K562 (cell line): ENCODE measurements at regions not wholly inside any gene's neighbourhood (a gene's known extent, or its start where the extent isn't known, plus 50 kb on each side); places are given as distances from the start of the nearest gene placed in this dataset.

Source experiments
- ATAC-seq: fragments of 200-7000 bp; cut with Tn5 transposase; 3 replicates; pipeline ENCODE4 v1.9.1; 2020; ENCODE audit warnings: moderate library complexity
- BruUV-seq: library from RNA; stranded (reverse); fragments of 400-500 nt; replicated peaks from 2 replicates; lab custom pipeline; 2021; lab: Mats Ljungman, UMichigan
- CTCF ChIA-PET: fragments of 300-600 bp; formaldehyde crosslinking; extraction: SDS; loops from one replicate; lab custom pipeline; 2021; ENCODE audit warnings: low intra/inter-chr PET ratio; lab: Yijun Ruan, JAX
- POLR2A ChIA-PET: fragments of 300-600, 350-650 bp; sonication (Branson Sonifier 250); formaldehyde crosslinking; extraction: SDS; loops from one replicate; lab custom pipeline; 2021; ENCODE audit warnings: antibody characterized with exemption, inconsistent platforms; lab: Yijun Ruan, JAX
- DNase-seq, 4 experiments: peaks; one replicate each; pipeline versions ENCODE4 v3.0.0 to v3.0.0-alpha.2; 2011 to 2018; ENCODE audit warnings: low spot score in 3 of 4, mixed read lengths in 3 of 4; ENCODE audit errors: extremely low read depth in 1 of 4
- FAIRE-seq: peaks from 2 replicates; lab custom pipeline; 2011; peaks lifted over from hg19 to GRCh38; lab: Jason Lieb, UNC
- H2AFZ ChIP-seq: 2 replicates; pipeline ENCODE4 v1.6.0; 2011; ENCODE audit warnings: low read depth, low read length, control low read depth, inconsistent platforms
- H3K27ac ChIP-seq: fragments of 200-600 bp; 3 replicates; pipeline ENCODE4 v1.8.0; 2011; ENCODE audit warnings: low read depth, mild to moderate bottlenecking, control low read depth, inconsistent platforms, low read length, moderate library complexity, mixed read lengths; ENCODE audit errors: extremely low read depth
- H3K27me3 ChIP-seq, 2 experiments: fragments of 300-600 bp in 1 of 2; 2 replicates in 1 of 2; 3 replicates in 1 of 2; pipeline versions ENCODE4 v1.6.0 to v1.8.0; 2011; ENCODE audit warnings: inconsistent platforms in 2 of 2, low read length in 2 of 2, mild to moderate bottlenecking in 1 of 2, mixed read lengths in 1 of 2, moderate library complexity in 1 of 2; ENCODE audit not compliant: control insufficient read depth in 2 of 2, insufficient read depth in 2 of 2
- H3K36me3 ChIP-seq: fragments of 300-600 bp; 3 replicates; pipeline ENCODE4 v1.8.0; 2011; ENCODE audit warnings: mild to moderate bottlenecking, low read length, inconsistent platforms; ENCODE audit not compliant: control insufficient read depth, insufficient read depth
- H3K4me1 ChIP-seq, 2 experiments: fragments of 200-600 bp in 1 of 2; replicated peaks in 1 of 2; 2 replicates in 1 of 2; 3 replicates in 1 of 2; pipeline versions ENCODE4 v1.5.1 to v1.8.0; 2011; ENCODE audit warnings: inconsistent platforms in 2 of 2, low read length in 2 of 2, mild to moderate bottlenecking in 1 of 2, mixed read lengths in 1 of 2, moderate library complexity in 1 of 2; ENCODE audit not compliant: control insufficient read depth in 2 of 2, insufficient read depth in 2 of 2
- H3K4me2 ChIP-seq: 2 replicates; pipeline ENCODE4 v1.6.1; 2011; ENCODE audit warnings: low read length, control low read depth, inconsistent platforms, mixed read lengths; ENCODE audit not compliant: insufficient read depth
- H3K4me3 ChIP-seq: fragments of 200-600 bp; sonication (generic), shearing (Covaris generic); 2 replicates; pipeline ENCODE4 v1.5.1; 2016; ENCODE audit warnings: control low read depth, inconsistent platforms
- H3K79me2 ChIP-seq: fragments of 200-600 bp; 3 replicates; pipeline ENCODE4 v1.8.0; 2011; ENCODE audit warnings: low read length, inconsistent platforms; ENCODE audit not compliant: control insufficient read depth, insufficient read depth
- H3K9ac ChIP-seq, 2 experiments: 2 replicates each; pipeline versions ENCODE4 v1.6.0 to v1.6.1; 2011; ENCODE audit warnings: low read depth in 2 of 2, low read length in 2 of 2, control low read depth in 1 of 2, inconsistent platforms in 1 of 2, mild to moderate bottlenecking in 1 of 2, mixed read lengths in 1 of 2; ENCODE audit not compliant: insufficient read depth in 1 of 2
- H3K9me1 ChIP-seq: one replicate; pipeline ENCODE4 v1.6.0; 2011; ENCODE audit warnings: inconsistent platforms, mild to moderate bottlenecking, low read length, moderate library complexity; ENCODE audit not compliant: control insufficient read depth, insufficient read depth
- H3K9me3 ChIP-seq: replicated peaks from 2 replicates; pipeline ENCODE4 v1.5.1; 2011; ENCODE audit warnings: low read depth, low read length, inconsistent platforms; ENCODE audit not compliant: control insufficient read depth, insufficient read depth
- H4K20me1 ChIP-seq: replicated peaks from 2 replicates; pipeline ENCODE4 v1.6.1; 2011; ENCODE audit warnings: low read length, inconsistent platforms, mixed read lengths; ENCODE audit not compliant: control insufficient read depth, insufficient read depth
- KLF10 ChIP-seq: fragments of 250-450 bp; sonication (Bioruptor Pico); IDR thresholded peaks from 2 replicates; pipeline ENCODE4 v1.6.1; 2021; ENCODE audit warnings: matching md5 sums
- SAFB ChIP-seq: fragments of 200-400 bp; formaldehyde crosslinking; IDR thresholded peaks from 2 replicates; pipeline ENCODE4 v1.6.1; 2017; ENCODE audit warnings: low read depth, low read length, borderline replicate concordance
- SRF ChIP-seq, 2 experiments: fragments of 250-450, 450-650 bp in 1 of 2; sonication (Bioruptor Pico) in 1 of 2; sonication (generic) in 1 of 2; formaldehyde crosslinking; IDR thresholded peaks; 2 replicates each; pipeline versions ENCODE4 v1.5.0 to v1.5.1; 2020 to 2022; ENCODE audit warnings: mild to moderate bottlenecking in 1 of 2, missing genetic modification reagents in 1 of 2
- U2AF2 ChIP-seq: fragments of 200-400 bp; formaldehyde crosslinking; optimal IDR thresholded peaks from 2 replicates; pipeline ENCODE3; 2017; ENCODE audit warnings: low read depth, mild to moderate bottlenecking, low read length
- ZFP36 ChIP-seq: fragments of 150-350 bp; IDR thresholded peaks from 2 replicates; pipeline ENCODE4 v1.6.1; 2018; ENCODE audit warnings: low read length, low read depth; ENCODE audit not compliant: partially characterized antibody
- ZNF212 ChIP-seq: fragments of 450-650 bp; formaldehyde crosslinking; IDR thresholded peaks from 2 replicates; pipeline ENCODE4 v1.4.0; 2020; ENCODE audit warnings: mild to moderate bottlenecking
- ZSCAN32 ChIP-seq: fragments of 450-650 bp; formaldehyde crosslinking; IDR thresholded peaks from 2 replicates; pipeline ENCODE4 v1.4.0; 2020; ENCODE audit warnings: mild to moderate bottlenecking, moderate library complexity
- WGBS: fragments of 100-300 bp; shearing (Covaris generic); methylation state at CpG from one replicate; pipeline ENCODE4 v1.1.6; 2016; ENCODE audit warnings: low coverage, mixed read lengths; ENCODE audit not compliant: insufficient coverage; ENCODE audit errors: missing lambda C conversion rate; 5-methylcytosine and 5-hydroxymethylcytosine counted together
- in situ Hi-C: fragments of 300-500 bp; cut with MboI; formaldehyde crosslinking; loops from 4 replicates; pipeline ENCODE4 v1.15.0; 2018; ENCODE audit warnings: inconsistent platforms, mixed read lengths
- intact Hi-C: fragments of 100-400 bp; cut with micrococcal nuclease; formaldehyde crosslinking; loops from 2 replicates; pipeline ENCODE4 v1.14.2; 2022
- TF ChIP-seq, protein P1 (sequence below): fragments of 450-650 bp; IDR thresholded peaks from 2 replicates; pipeline ENCODE4 v1.6.1; 2016; ENCODE audit warnings: antibody characterized with exemption

DNA sequence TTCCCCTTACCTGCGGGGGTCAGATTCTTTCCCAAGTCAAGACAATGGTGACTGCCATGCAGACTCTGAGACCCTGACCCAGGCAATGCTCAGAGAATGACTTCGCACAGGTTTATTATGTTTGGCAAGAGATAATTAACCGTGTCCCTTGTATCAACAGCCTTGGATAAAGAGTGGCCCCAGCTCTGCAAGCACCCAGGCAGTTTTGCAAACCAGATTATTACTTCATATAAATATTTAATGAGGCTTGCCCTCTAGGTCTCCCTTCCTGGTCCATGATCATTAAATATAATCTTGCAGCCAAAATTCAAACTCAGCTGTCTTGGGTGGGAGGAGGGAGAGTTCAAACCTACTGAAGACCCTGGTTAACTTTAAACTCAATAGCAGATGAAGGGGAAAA, 156.5 kb downstream of the ANKRD60 start:
- CTCF ChIA-PET = no interaction called here
- Histone ChIP-seq H3K27ac (no peak overlapping the region), H3K27me3 (peaks cover 0 to 45% of the 10 kb centered on the region in 2 experiments; a peak in 4 of 5 replicates), H3K9me3 (no peaks in the 10 kb centered on the region), H3K9ac (no peak overlapping the region)
- POLR2A ChIA-PET = no interaction called here
- TF ChIP-seq SAFB (no peak), U2AF2 (no peak)
- TF ChIP-seq, all 486 proteins: peak for 0
- BruUV-seq = no TSS peak
- Histone ChIP-seq H4K20me1 (peaks cover 8% of the 10 kb centered on the region; the same call in 1 of the 2 replicates), H3K4me2 (no peak overlapping the region), H3K4me3 (no peak overlapping the region), H3K36me3 (no peaks in the 10 kb centered on the region), H3K9me1 (peaks cover 2% of the 10 kb centered on the region), H3K4me1 (no peaks in the 10 kb centered on the region), H2AFZ (no peak overlapping the region), H3K79me2 (no peaks in the 10 kb centered on the region)
- intact Hi-C loops (no loop called here), in situ Hi-C loops (no loop called here)
- FAIRE-seq = no peak
- ATAC-seq = no peak
- 2% methylated on average over 3 of the region's 3 CpGs for WGBS
- no peak for DNase-seq

DNA sequence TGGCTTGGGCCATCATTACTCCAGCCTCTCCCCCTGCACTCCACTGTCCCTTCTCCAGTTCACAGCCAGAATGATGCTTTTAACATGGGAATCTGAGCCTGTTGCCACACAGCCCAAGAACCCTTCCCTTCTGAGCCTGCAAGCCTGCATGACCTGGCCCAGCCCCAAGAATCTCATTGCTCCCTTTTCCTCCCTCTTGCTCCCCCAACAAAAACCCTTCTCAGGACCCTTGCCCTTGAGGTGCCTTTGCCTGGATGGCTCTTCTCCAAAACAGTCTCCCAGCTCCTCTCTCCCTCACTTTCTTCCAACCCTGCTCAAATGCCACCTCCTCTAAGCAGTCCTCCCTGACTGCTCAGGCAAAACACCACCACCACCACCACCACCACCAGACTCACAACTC, 157.2 kb downstream of the ANKRD60 start:
- no peak overlapping the region for H3K9ac ChIP-seq
- H3K27me3 ChIP-seq = peaks cover 0 to 42% of the 10 kb centered on the region in 2 experiments; a peak in 4 of 5 replicates
- DNase-seq = no peak
- no peak overlapping the region for H2AFZ ChIP-seq
- BruUV-seq = no TSS peak
- H3K27ac ChIP-seq = no peak overlapping the region
- H3K4me2 ChIP-seq = no peak overlapping the region
- FAIRE-seq = no peak
- in situ Hi-C loops (no loop called here), intact Hi-C loops (no loop called here)
- no peaks in the 10 kb centered on the region for H3K36me3 ChIP-seq
- H3K4me3 ChIP-seq = no peak overlapping the region
- H3K4me1 ChIP-seq = no peaks in the 10 kb centered on the region
- CTCF ChIA-PET = no interaction called here
- no peaks in the 10 kb centered on the region for H3K79me2 ChIP-seq
- POLR2A ChIA-PET = no interaction called here
- H4K20me1 ChIP-seq = peaks cover 8% of the 10 kb centered on the region; the same call in 1 of the 2 replicates
- no peaks in the 10 kb centered on the region for H3K9me3 ChIP-seq
- ATAC-seq = no peak
- TF ChIP-seq ZSCAN32 (CRISPR knock-in tag) (no peak), KLF10 (CRISPR knock-in tag) (no peak), ZFP36 (peak; percentile 58), SRF (CRISPR knock-in tag; IDR thresholded peaks at IDR 0.05) (no peak), ZNF212 (CRISPR knock-in tag) (no peak)
- TF ChIP-seq, protein P1, sequence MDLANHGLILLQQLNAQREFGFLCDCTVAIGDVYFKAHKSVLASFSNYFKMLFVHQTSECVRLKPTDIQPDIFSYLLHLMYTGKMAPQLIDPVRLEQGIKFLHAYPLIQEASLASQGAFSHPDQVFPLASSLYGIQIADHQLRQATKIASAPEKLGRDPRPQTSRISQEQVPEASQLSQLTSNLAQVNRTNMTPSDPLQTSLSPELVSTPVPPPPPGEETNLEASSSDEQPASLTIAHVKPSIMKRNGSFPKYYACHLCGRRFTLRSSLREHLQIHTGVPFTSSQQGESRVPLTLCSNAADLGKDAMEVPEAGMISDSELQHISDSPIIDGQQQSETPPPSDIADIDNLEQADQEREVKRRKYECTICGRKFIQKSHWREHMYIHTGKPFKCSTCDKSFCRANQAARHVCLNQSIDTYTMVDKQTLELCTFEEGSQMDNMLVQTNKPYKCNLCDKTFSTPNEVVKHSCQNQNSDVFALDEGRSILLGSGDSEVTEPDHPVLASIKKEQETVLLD = no peak
- TF ChIP-seq, all 486 proteins: peak for 1
- H3K9me1 ChIP-seq = peaks cover 2% of the 10 kb centered on the region
